HG03521 (cell line): ENCODE measurements at regions not wholly inside any gene's neighbourhood (a gene's known extent, or its start where the extent isn't known, plus 50 kb on each side); places are given as distances from the start of the nearest gene placed in this dataset.
A peak's percentile ranks its signal among the peaks of the same experiment; 100 is the strongest.

ENCODE experiments used
- ATAC-seq: cut with Tn5 transposase; IDR thresholded peaks from one replicate; pipeline ENCODE4 v1.9.1; 2021; ENCODE audit warnings: mild to moderate bottlenecking, moderate library complexity; ENCODE audit not compliant: unreplicated experiment

DNA sequence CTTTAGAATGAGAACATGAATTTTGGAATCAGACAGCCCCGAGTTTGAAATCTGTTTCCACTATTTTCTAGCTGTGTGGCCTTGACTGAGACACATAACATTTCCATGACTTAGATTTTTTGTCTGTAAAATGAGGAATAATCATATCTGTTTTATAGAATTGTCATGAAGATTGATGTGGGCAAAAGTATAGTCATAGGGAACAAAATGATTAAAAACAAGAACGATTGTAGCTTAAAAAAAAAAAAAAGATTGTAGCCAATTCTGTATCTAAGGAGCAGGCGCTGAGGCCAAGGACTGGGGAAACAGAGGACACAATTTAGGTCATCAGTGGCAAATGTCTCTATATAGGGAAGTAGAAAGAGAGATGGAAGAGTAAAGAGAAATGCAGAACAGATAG, 201.6 kb upstream of the C1QTNF7 start:
- no peak for ATAC-seq

GRCh38 chr4:15231265-15232091, 196.4 kb upstream of the C1QTNF7 start:
- ATAC-seq: peak; percentile 78

DNA sequence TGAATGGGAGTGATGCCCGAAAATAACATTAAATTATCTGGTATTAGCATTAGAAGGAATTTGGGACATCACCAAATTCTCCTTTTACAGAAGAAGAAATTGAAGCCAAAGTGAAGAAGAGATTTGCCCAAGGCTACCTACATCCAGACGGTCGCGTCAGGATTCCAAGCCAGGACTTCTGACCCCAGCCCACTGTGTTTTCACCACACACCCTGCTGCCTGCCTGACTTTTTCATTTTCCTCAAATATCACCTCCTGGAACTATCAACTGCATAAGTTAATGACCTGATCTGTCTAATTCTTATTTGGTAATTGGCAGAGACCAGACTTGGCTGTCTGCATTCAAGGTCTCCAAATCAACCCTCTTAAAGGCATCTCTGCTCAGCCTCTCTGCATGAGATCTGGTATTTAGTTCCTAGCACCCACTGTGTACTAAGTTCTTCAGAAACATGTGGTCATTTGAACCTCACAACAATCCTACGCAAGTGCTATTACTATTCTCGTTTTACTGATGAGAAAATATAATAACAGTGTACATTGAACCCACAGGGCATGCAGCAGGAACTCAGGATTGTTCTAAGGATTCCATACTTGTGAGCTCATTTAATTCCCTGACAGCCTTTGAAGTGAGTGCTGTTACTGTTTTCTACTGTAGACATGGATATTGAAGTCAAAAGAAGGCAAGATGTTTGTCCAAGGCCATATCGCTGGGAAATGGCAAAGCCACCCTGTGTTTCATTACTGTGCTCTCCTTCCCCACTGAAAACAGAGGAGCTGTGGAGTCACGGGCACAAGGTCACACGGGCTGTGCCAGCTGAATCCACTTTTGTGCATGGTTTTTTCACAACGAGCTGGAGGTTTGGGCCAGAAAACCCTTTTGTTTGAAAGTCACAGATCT, 195.2 kb upstream of the C1QTNF7 start:
- ATAC-seq: no peak

- no peak for ATAC-seq
Measured at GRCh38 chr4:15233264-15233597, 194.6 kb upstream of the C1QTNF7 start.

- no peak for ATAC-seq
Measured at GRCh38 chr4:15233626-15234025, 194.2 kb upstream of the C1QTNF7 start.

DNA sequence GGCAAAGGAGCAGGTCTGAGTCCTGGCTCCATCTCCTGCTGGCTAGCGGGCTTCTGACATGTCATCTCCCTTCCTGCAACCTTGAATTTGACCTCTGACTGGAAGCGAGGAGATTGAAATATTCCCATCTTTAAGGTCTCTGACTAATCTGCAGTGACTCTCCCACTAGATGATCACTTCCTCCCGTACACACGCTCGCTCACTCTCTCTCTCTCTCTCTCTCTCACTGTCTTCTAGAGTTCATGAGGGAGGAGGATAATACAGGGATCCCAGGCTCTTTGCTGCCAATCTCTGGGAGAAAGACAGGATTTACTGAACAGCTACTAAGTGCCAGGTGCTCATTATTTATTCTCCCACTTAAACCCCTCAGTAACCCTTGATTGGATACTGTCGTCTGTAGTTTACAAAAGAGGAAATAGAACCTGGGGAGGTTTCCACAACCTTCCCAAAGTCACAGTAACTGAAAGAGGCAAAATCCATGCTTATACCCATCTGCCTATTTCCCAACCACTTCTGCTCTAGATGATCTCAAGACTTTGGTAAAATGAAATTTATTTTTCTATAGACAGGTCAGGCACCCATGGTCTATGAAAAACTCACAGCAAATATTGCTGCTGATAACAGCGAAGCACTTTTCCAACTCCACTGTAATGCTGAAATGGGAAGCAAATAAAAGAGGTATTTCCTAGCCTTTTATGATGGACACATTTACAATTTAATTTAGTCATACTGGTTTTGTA, 193.5 kb upstream of the C1QTNF7 start:
- ATAC-seq: no peak

GRCh38 chr4:15234856-15235126, 193.0 kb upstream of the C1QTNF7 start:
- ATAC-seq: no peak

DNA sequence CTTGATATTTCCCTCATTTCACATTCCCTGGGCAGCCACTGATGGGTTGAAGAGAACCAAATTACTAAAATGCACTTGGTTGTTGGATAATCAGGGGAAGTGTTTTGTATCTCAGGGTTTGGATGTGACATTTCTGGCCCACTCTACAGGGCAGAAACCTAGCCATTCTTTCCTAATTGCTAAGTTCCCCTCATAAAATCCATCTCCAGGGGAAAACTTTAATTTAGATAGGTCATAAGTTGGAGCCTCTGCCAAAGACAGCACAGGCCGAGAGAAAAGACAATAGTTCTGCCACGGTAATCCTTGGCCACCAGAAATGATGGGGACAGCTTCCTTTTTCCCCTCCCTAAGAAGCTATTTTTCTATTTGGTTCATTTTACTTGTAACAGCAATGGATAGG, 192.7 kb upstream of the C1QTNF7 start:
- ATAC-seq: no peak

DNA sequence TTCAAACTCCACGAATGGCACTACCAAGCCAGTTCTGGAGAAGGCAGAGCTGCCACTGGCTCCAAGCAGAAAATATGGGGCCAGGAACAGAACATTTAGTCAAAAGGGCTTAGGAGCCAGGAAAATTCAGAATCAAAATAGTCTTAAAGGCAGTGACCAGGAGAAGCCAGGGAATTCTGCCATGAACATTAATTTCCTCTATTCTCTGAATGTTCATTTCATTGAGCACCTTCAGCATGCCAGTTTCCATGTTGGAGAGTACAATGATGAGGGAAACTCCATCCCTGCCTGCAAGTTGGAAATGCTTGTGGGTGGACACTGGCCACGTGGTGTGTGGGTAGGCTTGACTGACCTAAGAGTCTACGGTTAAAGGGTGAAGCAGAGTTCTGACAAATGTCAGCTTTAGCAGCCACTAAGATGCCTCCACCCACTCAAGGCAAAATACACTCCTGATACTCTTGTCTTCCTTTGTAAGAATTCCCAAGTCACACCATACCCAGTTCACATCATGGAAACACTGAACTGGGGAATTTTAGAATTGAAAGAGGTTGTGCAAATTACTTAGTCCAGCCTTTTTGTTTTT, 190.1 kb upstream of the C1QTNF7 start:
- no peak for ATAC-seq

DNA sequence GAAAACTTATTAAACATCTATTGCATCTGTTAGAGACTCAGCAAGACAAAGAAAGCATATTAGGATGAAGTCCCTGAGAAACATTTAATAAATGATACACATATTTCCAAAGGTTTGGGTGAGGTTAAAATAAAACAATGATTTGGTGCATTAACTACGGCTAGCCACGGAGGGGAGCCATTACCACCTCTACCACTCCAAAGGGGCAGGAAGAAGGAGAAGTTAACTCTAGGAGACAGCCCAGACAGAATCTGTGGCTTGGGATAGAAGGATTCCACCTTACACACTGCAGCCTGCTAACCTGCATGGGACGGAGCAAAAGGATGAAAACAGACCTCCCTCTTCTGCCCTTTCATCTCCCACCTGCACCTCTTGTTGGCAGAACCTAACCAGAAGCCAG, 189.1 kb upstream of the C1QTNF7 start:
- no peak for ATAC-seq

GRCh38 chr4:15239866-15240265, 188.0 kb upstream of the C1QTNF7 start:
- no peak for ATAC-seq

DNA sequence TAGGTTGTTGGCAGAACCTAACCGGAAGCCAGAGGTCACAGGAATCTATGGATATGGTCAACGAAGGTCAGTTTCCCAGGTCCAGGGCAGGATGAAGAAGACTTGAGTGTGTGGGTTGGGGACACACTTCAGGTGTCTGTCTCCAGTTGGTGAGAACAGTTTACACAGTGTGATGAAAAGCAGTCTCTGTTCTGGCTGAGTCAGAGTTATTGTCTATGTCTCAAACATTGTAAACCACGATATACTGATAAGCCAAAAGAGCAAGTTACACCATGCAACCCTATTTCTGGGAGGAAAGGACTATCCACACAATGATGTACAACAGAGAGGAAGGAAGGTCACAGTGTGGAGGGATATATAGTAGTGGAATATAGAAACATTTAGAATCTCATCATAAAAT, 187.1 kb upstream of the C1QTNF7 start:
- ATAC-seq: no peak

GRCh38 chr4:15242021-15242420, 185.8 kb upstream of the C1QTNF7 start:
- ATAC-seq: no peak

DNA sequence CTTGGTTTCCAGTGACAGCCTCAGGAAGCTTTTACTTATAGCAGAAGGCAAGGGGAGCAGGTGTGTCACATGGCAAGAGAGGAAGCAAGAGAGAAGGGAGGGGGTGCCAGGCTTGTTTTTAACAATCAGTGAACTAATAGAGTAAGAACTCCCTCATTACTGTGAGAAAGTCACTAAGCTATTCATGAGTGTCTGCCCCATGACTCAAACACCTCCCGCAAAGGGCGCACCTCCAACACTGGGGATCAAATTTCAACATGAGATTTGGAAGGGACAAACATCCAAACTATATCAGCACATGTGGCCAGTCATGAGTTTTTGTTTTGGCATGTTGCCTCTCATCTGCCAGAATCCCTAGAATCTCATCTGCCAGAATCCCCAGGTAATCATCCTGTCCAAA, 183.5 kb upstream of the C1QTNF7 start:
- no peak for ATAC-seq

DNA sequence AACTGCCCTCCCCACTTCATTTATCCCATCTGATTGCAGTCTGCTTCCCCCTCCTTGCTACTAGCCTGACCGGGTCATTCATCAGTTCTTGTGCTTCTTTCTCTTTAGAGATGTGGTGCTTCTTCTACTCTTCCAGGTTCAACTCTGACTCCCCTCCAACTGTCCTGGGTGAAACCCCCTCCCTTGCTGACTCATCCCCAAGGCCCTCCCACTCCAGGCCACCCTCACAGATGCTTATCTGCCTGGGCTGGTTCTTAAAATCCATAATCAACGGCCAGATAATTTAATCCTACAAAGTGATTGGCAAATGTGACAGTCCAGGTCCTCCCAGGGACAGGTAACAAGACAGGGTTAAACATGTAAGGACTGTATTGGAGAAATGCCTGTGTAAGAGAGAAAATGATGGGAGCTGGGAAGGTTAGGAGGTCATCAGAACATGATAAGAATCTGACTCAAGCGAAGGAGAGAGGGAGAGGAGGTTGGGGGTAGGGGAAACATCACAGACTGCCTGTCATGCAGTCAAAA, 182.8 kb upstream of the C1QTNF7 start:
- no peak for ATAC-seq

DNA sequence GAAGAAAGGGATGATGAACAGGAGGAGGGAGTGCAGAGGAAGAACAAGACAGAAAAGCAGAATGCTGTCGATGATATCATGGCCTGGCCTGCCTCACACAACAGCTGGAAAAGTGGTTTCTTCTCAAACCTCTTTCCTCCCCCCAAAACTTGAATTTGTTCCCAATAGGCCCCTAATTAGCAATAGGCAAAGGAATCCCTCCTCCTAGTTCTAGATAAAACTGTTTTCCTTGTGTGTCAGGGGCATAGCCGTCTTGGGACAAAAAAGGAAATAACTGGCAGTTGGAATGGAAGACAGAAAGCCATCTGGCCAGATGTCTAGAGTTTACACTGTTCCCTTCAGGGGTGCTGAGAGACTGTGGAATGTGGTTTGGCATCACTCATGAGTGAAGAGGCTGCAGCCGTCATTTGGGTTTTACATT, 177.8 kb upstream of the C1QTNF7 start:
- no peak for ATAC-seq

DNA sequence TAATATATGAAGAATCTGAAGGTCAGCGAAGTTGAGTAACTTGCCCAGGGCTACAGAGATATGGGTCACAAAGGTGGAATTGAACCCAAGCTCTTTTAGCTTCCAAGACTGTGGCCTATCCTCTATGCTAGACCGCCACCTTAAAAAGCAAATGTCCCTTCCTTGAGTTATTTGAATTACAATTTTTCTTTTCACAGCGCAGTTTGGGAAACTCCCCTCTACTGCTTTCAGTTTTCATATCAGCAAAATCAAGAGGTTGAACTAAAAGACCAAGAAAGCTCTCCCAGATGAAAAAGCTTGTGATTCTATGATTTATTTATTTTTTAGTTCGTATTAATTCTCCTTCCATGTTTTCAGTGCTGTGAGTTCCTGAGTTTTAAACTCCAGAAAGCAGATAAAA, 174.5 kb upstream of the C1QTNF7 start:
- ATAC-seq: peak; percentile 56

GRCh38 chr4:15254236-15254880, 173.5 kb upstream of the C1QTNF7 start:
- ATAC-seq: no peak

GRCh38 chr4:15255537-15255936, 172.3 kb upstream of the C1QTNF7 start:
- ATAC-seq: no peak

DNA sequence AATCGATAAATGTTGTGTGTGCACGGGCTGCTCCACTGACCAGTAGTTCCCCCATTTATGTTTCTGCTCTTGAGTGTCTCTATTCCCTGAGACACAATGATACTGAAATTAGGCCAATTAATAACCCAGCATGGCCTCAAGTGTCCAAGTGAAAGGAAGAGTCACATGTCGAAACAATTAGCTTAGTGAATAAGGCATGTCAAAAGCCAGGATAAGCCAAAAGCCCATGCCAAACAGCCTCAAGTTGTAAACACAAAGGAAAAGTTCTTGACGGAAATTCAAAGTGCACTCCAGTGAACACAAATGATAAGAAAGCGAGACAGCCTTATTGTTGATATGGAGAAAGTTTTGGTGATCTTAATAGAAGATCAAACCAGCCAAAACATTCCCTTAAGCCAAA, 167.1 kb upstream of the C1QTNF7 start:
- no peak for ATAC-seq

- ATAC-seq: no peak
Measured at GRCh38 chr4:15262396-15262795, 165.4 kb upstream of the C1QTNF7 start.
